ENCODE measurements at regions not wholly inside any gene's neighbourhood (a gene's known extent, or its start where the extent isn't known, plus 50 kb on each side); places are given as distances from the start of the nearest gene placed in this dataset.
"Not testable (repeated sequence)": the region's sequence is repeated elsewhere in the genome, so short reads cannot be mapped to it uniquely, and the experiment has no call there.

GRCh38 chr6:834866-835265 lies 141.9 kb upstream of the EXOC2 start:
- Histone ChIP-seq H3K9me3 (ENCODE audit: insufficient read depth, low read depth, low read length) (peaks cover 6% of the 10 kb centered on the region), H3K9ac (ENCODE audit: low read depth, low read length) (no peak overlapping the region), H3K27me3 (ENCODE audit: insufficient read depth, low read length) (no peaks in the 10 kb centered on the region), H3K4me1 (ENCODE audit: insufficient read depth, low read length) (peaks cover 9% of the 10 kb centered on the region), H3K27ac (ENCODE audit: low read length) (no peak overlapping the region), H3K4me3 (ENCODE audit: low read length) (no peak overlapping the region), H3K36me3 (ENCODE audit: insufficient read depth, low read depth, low read length) (no peaks in the 10 kb centered on the region)

- 0 out of 2 replicates have a peak, but pooled peaks cover 4% of the 10 kb centered on the region for H3K9me3 ChIP-seq (ENCODE audit: insufficient read depth, low read depth, low read length)
- H3K36me3 ChIP-seq (ENCODE audit: insufficient read depth, low read depth, low read length), result no peaks in the 10 kb centered on the region
- H3K27ac ChIP-seq (ENCODE audit: low read length), result no peak overlapping the region
- H3K4me1 ChIP-seq (ENCODE audit: insufficient read depth, low read length), result peaks cover 14% of the 10 kb centered on the region
- no peaks in the 10 kb centered on the region for H3K27me3 ChIP-seq (ENCODE audit: insufficient read depth, low read length)
- H3K9ac ChIP-seq (ENCODE audit: low read depth, low read length), result no peak overlapping the region
- no peak overlapping the region for H3K4me3 ChIP-seq (ENCODE audit: low read length)
These were observed 141.3 kb upstream of the EXOC2 start for GRCh38 chr6:834190-834589.

- not testable (repeated sequence) for H3K36me3 ChIP-seq (ENCODE audit: insufficient read depth, low read depth, low read length); H3K27me3 ChIP-seq (ENCODE audit: insufficient read depth, low read length); H3K9ac ChIP-seq (ENCODE audit: low read depth, low read length); H3K4me3 ChIP-seq (ENCODE audit: low read length); H3K9me3 ChIP-seq (ENCODE audit: insufficient read depth, low read depth, low read length); H3K27ac ChIP-seq (ENCODE audit: low read length)
- peaks cover 17% of the 10 kb centered on the region for H3K4me1 ChIP-seq (ENCODE audit: insufficient read depth, low read length)
These were observed 139.9 kb upstream of the EXOC2 start for GRCh38 chr6:832804-833203.

GRCh38 chr6:830667-831327 lies 137.9 kb upstream of the EXOC2 start:
- Histone ChIP-seq H3K27ac (ENCODE audit: low read length) (no peak overlapping the region), H3K9me3 (ENCODE audit: insufficient read depth, low read depth, low read length) (peaks cover 14% of the 10 kb centered on the region), H3K4me1 (ENCODE audit: insufficient read depth, low read length) (peaks cover 17% of the 10 kb centered on the region), H3K4me3 (ENCODE audit: low read length) (no peak overlapping the region), H3K27me3 (ENCODE audit: insufficient read depth, low read length) (no peaks in the 10 kb centered on the region), H3K9ac (ENCODE audit: low read depth, low read length) (no peak overlapping the region), H3K36me3 (ENCODE audit: insufficient read depth, low read depth, low read length) (no peaks in the 10 kb centered on the region)

GRCh38 chr6:829656-830055 lies 136.7 kb upstream of the EXOC2 start:
- H3K27me3 ChIP-seq (ENCODE audit: insufficient read depth, low read length), result no peaks in the 10 kb centered on the region
- H3K4me1 ChIP-seq (ENCODE audit: insufficient read depth, low read length), result peaks cover 17% of the 10 kb centered on the region
- peaks cover 14% of the 10 kb centered on the region for H3K9me3 ChIP-seq (ENCODE audit: insufficient read depth, low read depth, low read length)
- no peak overlapping the region for H3K9ac ChIP-seq (ENCODE audit: low read depth, low read length)
- no peak overlapping the region for H3K27ac ChIP-seq (ENCODE audit: low read length)
- no peaks in the 10 kb centered on the region for H3K36me3 ChIP-seq (ENCODE audit: insufficient read depth, low read depth, low read length)
- H3K4me3 ChIP-seq (ENCODE audit: low read length), result peak overlapping the region; percentile 31; the same call in 1 of the 2 replicates

GRCh38 chr6:827431-827830 lies 134.5 kb upstream of the EXOC2 start:
- H3K4me3 ChIP-seq (ENCODE audit: low read length), result no peak overlapping the region
- H3K27ac ChIP-seq (ENCODE audit: low read length), result no peak overlapping the region
- H3K36me3 ChIP-seq (ENCODE audit: insufficient read depth, low read depth, low read length), result no peaks in the 10 kb centered on the region
- no peak overlapping the region for H3K9ac ChIP-seq (ENCODE audit: low read depth, low read length)
- H3K27me3 ChIP-seq (ENCODE audit: insufficient read depth, low read length), result no peaks in the 10 kb centered on the region
- H3K4me1 ChIP-seq (ENCODE audit: insufficient read depth, low read length), result peaks cover 17% of the 10 kb centered on the region
- H3K9me3 ChIP-seq (ENCODE audit: insufficient read depth, low read depth, low read length), result peaks cover 14% of the 10 kb centered on the region

- H3K36me3 ChIP-seq (ENCODE audit: insufficient read depth, low read depth, low read length), result no peaks in the 10 kb centered on the region
- no peaks in the 10 kb centered on the region for H3K9me3 ChIP-seq (ENCODE audit: insufficient read depth, low read depth, low read length)
- H3K27me3 ChIP-seq (ENCODE audit: insufficient read depth, low read length), result no peaks in the 10 kb centered on the region
- no peak overlapping the region for H3K27ac ChIP-seq (ENCODE audit: low read length)
- H3K4me3 ChIP-seq (ENCODE audit: low read length), result no peak overlapping the region
- no peaks in the 10 kb centered on the region for H3K4me1 ChIP-seq (ENCODE audit: insufficient read depth, low read length)
- no peak overlapping the region for H3K9ac ChIP-seq (ENCODE audit: low read depth, low read length)
These were observed 126.2 kb upstream of the EXOC2 start for GRCh38 chr6:819122-819521.

GRCh38 chr6:818196-818595 lies 125.3 kb upstream of the EXOC2 start:
- H3K4me1 ChIP-seq (ENCODE audit: insufficient read depth, low read length), result no peaks in the 10 kb centered on the region
- no peaks in the 10 kb centered on the region for H3K36me3 ChIP-seq (ENCODE audit: insufficient read depth, low read depth, low read length)
- no peaks in the 10 kb centered on the region for H3K27me3 ChIP-seq (ENCODE audit: insufficient read depth, low read length)
- no peaks in the 10 kb centered on the region for H3K9me3 ChIP-seq (ENCODE audit: insufficient read depth, low read depth, low read length)
- H3K27ac ChIP-seq (ENCODE audit: low read length), result no peak overlapping the region
- no peak overlapping the region for H3K4me3 ChIP-seq (ENCODE audit: low read length)
- no peak overlapping the region for H3K9ac ChIP-seq (ENCODE audit: low read depth, low read length)

GRCh38 chr6:816510-817084 lies 123.7 kb upstream of the EXOC2 start:
- H3K4me3 ChIP-seq (ENCODE audit: low read length), result no peak overlapping the region
- H3K27ac ChIP-seq (ENCODE audit: low read length), result no peak overlapping the region
- no peak overlapping the region for H3K9ac ChIP-seq (ENCODE audit: low read depth, low read length)

GRCh38 chr6:815348-815738 lies 122.4 kb upstream of the EXOC2 start:
- H3K27me3 ChIP-seq (ENCODE audit: insufficient read depth, low read length), result no peaks in the 10 kb centered on the region
- no peak overlapping the region for H3K9ac ChIP-seq (ENCODE audit: low read depth, low read length)
- H3K36me3 ChIP-seq (ENCODE audit: insufficient read depth, low read depth, low read length), result no peaks in the 10 kb centered on the region
- H3K4me3 ChIP-seq (ENCODE audit: low read length), result no peak overlapping the region
- no peak overlapping the region for H3K27ac ChIP-seq (ENCODE audit: low read length)
- no peaks in the 10 kb centered on the region for H3K4me1 ChIP-seq (ENCODE audit: insufficient read depth, low read length)
- H3K9me3 ChIP-seq (ENCODE audit: insufficient read depth, low read depth, low read length), result no peaks in the 10 kb centered on the region

More at GRCh38 chr6:816510-817084, 123.7 kb upstream of the EXOC2 start:
- no peaks in the 10 kb centered on the region for H3K4me1 ChIP-seq (ENCODE audit: insufficient read depth, low read length)
- H3K9me3 ChIP-seq (ENCODE audit: insufficient read depth, low read depth, low read length), result no peaks in the 10 kb centered on the region
- H3K36me3 ChIP-seq (ENCODE audit: insufficient read depth, low read depth, low read length), result no peaks in the 10 kb centered on the region
- H3K27me3 ChIP-seq (ENCODE audit: insufficient read depth, low read length), result no peaks in the 10 kb centered on the region

- Histone ChIP-seq H3K36me3 (ENCODE audit: insufficient read depth, low read depth, low read length) (no peaks in the 10 kb centered on the region), H3K4me3 (ENCODE audit: low read length) (no peak overlapping the region), H3K9me3 (ENCODE audit: insufficient read depth, low read depth, low read length) (no peaks in the 10 kb centered on the region), H3K4me1 (ENCODE audit: insufficient read depth, low read length) (no peaks in the 10 kb centered on the region), H3K27ac (ENCODE audit: low read length) (no peak overlapping the region), H3K27me3 (ENCODE audit: insufficient read depth, low read length) (no peaks in the 10 kb centered on the region), H3K9ac (ENCODE audit: low read depth, low read length) (no peak overlapping the region)
These were observed 121.7 kb upstream of the EXOC2 start for GRCh38 chr6:814378-815347.

All from iPS-20b (cell line).